HG02938 (cell line): ENCODE measurements at regions not wholly inside any gene's neighbourhood (a gene's known extent, or its start where the extent isn't known, plus 50 kb on each side); places are given as distances from the start of the nearest gene placed in this dataset.

Experiments used
- ATAC-seq: cut with Tn5 transposase; IDR thresholded peaks from one replicate; pipeline ENCODE4 v1.9.1; 2021; ENCODE audit warnings: mild to moderate bottlenecking, moderate library complexity; ENCODE audit not compliant: unreplicated experiment

DNA sequence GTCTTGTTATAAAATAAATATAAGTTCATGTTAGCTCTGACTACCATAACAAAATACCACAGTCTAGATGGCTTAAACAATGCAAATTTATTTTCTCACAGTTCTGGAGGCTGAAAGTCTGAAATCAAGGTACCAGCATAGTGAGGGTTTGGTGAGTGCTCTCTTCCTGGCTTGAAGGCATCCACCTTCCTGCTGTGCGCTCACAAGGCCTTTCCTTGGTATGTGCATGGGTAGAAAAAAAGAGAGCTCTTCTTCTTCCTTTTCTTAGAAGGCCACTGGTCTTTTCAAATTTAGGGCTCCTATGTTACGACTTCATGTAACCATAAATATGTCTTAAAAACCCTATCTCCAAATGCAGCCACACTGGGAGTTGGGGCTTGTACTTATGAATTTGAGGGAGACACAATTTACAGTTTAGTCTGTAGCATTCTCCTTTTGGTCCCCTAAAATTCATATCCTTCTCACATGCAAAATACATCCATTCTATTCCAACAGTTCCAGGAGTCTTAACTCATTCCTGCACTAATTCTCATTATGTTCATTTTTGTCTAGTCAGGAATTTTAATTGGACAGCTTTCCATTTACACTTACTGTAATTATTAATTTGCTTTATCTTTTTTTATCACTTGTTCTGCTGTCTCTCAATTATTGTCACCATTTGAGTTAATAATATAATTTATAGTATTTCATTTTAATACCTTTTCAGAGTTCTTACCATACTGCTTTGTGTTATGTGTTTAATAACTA, 381.9 kb upstream of the EPHA7 start:
- no peak for ATAC-seq

DNA sequence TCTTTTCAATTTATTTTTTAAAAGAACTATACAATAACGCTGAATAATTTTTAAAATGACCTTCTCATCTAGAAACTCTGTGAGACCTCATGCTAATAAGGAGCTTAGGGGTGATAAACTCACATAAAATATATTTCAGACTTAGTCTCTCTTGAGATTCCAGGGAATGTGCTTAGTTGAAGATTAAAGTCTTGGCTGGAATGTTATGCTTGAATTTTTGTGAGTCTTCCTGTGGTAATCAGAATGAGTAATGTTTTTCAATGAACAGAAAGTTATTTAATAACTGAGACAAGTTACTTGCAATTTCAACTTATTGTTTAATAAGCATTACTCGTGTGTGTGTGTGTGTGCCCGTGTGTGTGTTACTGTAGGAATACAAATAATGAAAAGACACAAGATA, 379.9 kb upstream of the EPHA7 start:
- ATAC-seq: no peak

DNA sequence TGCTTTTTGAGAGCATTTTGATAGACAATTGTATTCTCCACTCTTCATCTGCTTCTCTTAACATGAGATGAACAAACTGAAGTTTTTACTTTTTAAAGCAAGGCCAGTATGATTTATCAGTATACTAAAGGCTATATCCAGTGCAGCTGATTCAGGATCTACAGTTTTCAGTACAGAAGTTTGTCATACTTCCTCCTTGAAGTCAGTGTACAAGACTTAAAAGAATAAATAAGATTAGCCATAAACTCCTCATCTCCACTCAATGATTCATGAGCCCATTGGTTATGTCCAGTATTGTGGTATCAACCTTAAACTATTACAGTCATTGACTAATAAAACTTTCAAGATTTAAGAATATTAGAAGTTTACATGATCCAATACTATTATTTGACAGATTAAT, 374.8 kb upstream of the EPHA7 start:
- ATAC-seq: no peak

DNA sequence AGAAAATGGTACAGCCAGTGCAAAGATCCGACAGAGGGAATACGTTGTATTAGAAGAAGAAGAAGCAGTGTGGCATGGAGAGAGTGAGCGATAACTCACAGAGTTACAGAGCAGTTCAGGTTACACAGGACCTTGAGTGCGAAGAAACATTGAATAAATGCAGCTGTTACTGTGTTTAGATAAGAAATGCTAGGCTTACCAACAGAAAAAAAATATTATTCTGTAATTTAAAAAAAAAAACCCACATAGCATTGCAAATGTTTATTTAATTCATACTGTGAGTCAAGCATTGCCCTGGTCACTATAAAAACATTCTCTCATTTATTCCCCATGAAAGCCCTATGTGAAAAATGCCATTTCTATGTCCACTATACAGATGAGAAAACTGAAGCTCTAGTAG, 373.4 kb upstream of the EPHA7 start:
- no peak for ATAC-seq

DNA sequence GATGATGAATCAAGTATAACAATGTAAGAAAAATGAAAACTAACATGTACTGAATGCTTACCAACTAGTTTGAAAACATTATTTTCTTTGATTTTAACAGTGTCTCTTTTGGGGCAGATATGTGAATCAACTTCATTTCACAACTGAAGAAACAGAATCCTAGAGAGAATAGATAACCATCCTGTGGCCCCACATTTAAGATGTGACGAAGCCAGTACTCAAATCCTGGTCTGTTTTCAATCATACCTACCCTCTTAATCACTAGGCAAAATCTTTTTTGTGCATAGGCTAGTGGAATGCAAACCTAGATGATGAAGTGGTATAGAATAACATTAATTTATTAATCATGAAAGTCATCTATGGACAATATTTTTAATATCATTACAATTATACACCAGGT, 371.6 kb upstream of the EPHA7 start:
- no peak for ATAC-seq

DNA sequence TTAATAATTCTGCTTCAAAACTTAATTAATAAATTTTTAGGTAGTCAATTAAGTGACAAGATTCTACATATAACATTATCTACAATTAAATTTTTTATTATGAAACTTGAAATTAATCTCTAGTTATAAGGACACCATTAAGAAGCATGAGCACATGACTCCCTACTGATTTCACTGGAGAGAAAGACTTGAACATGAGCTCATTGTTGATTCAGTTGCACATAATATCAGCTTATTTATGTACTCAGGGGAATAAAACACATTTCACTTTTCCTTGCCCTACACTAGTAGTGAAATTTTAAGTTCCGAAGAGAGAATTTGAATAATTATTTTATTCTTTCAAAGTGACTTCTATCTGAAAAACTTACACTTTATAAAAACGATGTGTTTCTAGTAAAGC, 370.2 kb upstream of the EPHA7 start:
- no peak for ATAC-seq

DNA sequence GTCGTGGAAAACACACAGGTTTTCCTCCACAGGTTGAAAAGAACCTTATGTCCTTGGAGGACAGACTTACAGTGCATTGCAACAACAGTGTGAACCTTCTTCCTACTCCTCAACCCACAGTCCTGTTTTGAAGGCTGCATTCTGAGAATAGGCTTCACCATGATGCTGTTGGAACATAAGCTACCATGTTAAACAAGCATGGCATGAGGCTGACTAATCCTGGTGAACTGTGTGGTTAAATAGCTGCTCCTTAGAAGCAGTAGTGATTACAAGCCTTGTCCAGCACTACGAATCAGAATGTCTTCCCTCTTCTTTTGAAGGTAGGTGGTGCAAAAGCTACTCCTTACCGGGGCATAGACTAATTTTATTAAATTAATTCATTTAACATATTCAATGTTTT, 368.5 kb upstream of the EPHA7 start:
- no peak for ATAC-seq

DNA sequence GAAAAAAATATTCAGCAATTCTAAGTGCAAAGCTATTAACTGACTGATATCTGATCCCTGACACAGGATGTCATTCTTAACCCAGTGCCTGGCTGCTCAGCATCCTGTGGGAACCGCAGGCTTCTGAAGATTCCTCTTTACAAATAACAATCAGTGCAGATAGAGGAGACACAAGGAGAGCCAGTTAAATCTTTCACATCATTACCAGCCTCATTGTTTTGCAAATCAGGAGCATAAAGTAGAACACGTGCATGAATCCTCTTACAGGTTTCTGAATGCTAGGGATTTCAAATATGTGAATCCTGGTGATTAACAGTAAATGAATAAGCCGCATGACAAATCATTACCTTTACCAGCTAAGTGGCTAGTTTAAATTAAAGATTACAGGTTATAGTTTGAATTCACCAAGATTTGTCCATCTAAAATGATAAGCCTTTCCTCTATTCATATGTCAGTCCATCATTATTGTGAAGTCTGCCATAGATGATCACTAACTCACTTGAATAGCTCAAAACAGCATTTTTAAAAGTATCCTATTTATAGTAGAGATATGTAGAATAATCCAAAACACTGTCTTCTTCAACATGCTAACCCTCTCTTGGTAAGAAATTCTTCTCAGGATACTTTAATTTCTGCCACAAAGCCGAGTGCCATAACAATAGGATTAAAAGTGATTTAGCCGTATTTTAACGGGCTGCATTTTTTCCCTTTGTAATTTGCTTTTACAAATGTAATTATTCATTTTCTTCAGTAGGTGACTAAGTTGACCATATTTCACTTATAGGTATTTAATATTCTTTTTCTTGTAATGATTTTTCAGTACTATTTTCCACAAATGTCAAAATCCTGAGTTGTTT, 367.3 kb upstream of the EPHA7 start:
- no peak for ATAC-seq

DNA sequence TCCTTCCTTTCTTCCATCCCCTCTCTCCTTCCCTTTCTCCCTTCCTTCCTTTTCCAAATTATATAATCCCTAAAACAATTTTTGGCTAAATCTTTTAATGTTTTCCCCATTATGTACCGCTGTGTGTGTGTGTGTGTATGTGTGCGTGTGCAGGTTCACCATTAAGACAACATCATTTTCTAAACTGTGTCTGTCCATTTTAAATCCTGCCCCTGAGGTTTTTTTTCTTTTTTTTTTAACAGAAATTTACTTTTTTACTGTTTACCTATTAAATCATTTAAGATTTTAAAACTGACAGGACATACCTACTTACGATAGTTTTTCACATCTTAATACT, 366.3 kb upstream of the EPHA7 start:
- no peak for ATAC-seq

DNA sequence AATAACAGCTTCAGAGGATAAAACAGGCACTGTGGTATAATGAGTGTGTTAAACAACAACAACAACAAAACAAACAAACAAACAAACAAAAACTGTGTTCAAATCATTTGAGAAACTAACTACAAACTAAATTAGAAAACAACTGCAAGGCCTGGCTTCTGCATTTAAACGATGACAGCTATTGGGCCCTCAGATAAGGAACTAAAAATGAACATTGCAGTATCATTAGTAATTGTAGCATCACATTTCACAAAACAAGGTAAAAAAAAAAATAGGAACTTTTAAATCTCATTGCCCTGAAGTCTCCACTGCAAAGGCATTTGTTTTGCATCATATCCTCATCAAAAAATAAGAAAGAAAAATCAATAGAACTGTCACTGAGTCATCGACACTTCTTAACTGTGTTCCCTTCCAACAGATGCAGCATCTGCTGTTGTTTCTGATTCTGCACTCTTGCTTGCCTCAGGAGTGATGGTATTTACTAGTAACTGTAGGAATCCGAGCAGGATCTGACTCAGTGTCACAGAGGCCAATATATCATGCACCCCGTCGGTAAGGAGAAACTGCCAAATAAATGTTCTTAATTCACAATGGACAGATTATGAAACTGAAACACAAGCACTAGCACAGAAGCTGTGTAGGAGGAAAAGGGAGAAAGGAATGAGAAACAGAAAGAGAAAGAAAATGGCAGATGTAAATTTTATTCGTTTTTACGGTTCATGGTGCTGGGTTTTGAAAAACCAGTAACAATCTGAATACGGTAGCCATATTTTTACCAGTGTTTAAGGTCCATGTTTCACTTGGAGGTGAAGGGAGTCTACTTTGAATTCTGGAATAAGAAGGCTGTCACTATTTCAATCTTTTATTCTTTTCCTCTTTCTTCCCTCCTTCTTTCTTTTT, 365.7 kb upstream of the EPHA7 start:
- ATAC-seq: no peak

DNA sequence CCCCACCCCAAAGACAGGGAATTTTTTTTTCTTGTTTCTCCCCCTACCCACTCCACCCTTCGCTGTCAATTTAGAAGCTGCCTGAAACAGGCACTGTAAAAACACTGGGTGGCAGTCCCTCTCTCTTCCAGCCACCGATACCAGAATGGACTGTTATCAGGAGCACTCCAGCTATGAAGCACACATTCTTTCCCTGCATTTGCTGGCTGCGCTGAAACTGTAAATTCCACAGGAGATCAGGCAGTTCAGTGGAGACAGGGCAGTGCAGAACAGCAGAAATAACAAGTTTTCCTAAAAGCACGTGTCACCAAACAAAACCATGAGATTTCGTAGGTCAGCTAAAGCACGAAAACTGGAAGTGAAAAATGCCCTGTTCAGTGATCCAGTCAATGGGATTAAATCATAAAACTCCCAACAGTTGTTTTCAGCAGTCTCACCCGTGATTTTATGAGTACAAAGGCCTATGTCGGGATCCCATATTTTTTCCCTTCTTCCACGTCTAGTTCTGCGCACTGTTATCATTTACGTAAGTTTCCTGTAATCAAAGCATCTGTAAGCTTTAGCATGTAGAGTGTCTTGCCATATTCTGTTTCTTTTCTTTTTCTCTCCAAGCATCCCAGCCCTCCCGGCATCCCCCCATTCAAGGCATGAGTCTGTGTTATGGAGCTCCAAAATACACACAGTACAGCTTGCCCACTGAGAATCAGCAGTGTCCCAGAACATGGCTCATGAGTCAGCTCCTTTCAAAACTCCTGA, 359.9 kb upstream of the EPHA7 start:
- no peak for ATAC-seq

DNA sequence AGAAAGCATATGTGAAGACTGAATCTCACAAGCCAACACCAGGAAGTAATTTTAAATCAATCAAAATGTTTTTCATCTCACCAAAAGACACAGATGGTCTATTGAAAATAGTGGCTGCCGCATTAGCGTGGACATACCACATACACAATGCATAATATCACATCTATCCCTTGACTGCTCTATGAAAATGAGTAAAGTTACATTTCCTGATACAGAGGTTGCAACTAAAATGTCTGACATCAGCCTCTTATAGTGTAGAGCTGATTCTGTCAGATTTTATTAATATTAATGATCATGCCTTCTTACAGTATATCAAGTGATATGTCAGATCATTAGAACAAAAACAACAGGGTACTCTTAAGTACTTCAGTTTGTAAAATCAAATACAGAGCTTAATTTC, 339.8 kb upstream of the EPHA7 start:
- ATAC-seq: no peak

DNA sequence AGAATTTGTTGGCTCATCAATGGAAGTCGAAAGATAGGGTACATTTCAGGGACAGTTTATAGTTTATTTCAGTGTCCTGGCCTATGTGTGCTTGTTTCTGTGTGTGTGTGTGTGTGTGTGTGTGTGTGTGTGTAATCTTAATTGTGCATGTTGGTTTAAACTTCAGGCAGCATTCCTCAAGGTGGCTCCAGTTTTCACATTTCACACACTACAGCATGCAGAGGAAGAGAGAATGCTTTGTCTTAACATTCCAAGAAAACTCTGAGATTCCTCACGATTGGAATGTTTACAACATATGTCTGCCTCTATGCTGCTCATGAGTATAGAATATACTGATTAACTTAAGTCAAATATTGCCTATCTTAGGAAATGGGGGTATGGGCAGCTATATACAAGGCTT, 332.6 kb upstream of the EPHA7 start:
- no peak for ATAC-seq

DNA sequence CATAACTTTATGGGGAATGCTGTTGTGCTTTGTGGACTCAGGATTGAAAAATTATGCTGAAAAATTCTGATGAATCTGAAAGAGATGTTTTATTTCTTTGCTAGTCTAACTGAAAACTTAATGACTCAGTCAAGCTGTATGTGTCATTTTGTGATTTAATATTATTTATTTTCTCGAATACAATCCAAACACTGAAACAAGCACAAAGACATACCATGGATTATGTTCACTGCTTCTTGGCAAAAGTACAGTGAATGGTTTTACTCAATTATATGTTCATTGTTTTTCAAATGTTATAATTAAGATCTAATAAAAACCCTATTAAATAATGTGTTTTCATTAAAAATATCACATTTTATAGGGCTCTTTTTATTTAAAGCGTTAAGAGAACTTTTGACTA, 330.6 kb upstream of the EPHA7 start:
- no peak for ATAC-seq

DNA sequence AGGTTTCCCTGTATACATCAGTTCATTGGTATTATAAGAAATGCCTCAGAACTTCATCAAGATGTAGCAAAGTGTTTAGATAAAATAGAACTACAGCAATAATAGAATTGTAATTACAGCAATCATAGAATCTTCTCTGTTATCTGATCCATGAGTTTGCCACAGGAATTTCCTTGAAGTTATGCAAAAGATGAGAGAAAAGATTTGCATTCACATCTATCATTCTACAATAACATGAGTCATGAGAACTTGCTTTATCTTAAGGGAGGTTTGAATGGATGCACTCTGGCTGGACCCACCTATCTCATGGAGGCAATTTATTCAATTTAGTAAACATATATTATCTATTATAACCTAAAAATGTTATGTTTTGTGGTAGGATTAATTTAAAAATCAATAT, 329.8 kb upstream of the EPHA7 start:
- no peak for ATAC-seq

DNA sequence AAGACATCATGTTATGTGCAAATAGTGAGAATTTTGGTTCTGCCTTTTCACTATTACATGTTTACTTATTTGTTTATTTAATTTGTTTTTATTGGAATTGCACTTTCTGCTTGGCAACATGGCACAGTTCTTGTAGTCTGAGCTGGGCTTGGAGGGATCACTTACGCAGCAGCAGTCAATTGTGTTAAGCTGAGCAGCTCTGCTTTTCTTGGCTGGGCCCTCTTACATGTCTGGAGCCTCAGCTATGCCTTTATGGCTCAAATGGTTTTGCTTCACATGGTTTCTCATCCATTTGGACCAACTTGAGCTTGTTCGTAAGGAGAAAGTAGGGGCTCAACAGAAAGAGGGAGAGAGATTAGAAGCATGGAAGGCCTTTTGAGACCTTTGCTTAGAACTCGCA, 327.5 kb upstream of the EPHA7 start:
- no peak for ATAC-seq

DNA sequence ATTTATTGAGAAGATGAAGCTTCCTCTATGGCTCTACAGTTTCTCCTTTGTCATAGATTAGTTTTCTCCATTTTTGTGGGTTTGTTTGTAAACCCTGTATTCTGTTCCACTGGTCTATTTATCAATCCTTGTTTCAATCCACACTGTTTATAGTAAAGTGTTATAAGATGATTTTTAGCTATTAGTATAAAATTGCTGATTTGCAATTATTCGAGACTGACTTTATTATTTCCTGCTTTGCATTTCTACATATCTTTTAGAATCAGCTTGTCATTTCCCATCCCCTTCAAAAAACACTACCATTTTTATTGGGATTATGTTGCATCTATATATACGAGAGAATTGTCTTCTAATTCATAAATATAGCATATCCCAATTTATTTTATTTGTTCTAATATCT, 325.9 kb upstream of the EPHA7 start:
- no peak for ATAC-seq

DNA sequence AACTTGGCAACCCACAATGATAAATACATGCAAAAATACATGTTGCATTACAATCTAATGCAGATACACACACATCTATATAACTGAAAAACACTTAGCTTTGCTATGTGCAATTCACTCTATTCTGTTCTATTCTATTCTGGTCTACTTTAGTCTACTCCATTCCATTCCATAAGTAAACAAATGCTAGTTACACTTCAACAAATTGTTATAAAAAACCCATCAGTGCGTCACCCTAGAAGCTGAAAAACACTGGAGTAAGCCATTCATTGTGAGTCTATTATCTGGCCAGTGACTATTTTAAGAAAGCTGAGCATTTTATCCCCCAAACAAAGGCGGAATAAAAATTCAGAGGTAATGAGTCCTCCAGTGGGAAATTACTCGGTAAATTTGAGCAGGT, 315.7 kb upstream of the EPHA7 start:
- ATAC-seq: no peak

DNA sequence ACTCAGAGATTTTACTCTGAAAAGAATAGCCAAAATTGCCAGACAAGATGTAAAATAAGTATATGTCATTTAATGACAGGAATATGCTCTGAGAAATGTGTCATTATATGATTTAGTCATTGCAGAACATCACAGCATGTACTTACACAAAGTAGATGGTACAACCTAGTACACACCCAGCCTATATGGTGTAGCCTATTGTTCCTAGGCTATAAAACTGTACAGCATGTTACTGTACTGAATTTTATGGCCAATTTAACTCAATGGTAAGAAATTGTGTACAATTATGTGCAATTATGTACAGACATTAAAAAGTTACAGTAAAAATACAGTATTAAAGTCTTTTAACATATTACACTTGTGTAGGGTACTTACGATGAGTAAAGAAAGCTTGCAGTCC, 311.9 kb upstream of the EPHA7 start:
- no peak for ATAC-seq

DNA sequence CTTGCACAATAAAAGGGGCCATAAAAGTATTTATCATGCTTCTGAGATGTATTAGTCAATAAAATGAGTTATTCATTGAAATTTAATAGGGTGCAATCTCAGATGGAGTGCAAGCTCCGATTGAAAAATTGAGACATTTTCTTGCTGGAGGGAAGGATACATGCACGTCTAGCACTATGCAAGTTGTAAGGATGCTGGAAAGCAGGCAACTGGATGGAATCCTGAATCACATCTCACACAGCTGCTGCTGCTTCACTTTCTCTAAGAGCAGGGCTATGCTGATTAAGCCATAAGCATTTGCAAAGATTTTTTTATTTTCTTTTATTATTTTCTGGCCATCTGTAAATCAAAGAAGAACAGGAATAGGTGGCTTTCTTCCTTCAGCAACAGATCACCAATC, 308.8 kb upstream of the EPHA7 start:
- no peak for ATAC-seq

DNA sequence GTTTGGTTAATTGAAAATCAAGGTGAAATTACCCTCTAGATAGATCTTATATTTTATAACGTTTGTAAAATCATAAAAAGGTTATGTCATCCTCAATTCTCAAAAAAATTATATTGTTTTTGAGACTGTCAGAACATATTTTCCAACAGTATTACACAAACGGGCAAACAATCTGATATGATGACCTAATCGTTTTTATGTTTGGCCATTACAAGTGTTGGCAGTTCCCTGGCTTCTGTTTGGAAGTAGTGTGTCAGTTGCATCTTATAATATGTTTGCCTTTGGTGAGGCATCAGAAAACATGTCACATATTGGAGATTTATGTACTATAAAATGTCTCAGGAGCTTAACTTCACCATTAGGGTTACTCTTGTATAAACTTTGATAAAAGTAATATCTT, 308.1 kb upstream of the EPHA7 start:
- ATAC-seq: no peak
